B cell (primary cell): ENCODE measurements at regions not wholly inside any gene's neighbourhood (a gene's known extent, or its start where the extent isn't known, plus 50 kb on each side); places are given as distances from the start of the nearest gene placed in this dataset.

Source experiments
- EZH2 ChIP-seq: IDR thresholded peaks from 2 replicates; pipeline ENCODE4 v1.6.1; 2012; ENCODE audit warnings: borderline replicate concordance, low read depth, mild to moderate bottlenecking, moderate library complexity, low read length; ENCODE audit not compliant: insufficient read depth, poor library complexity, severe bottlenecking
- TF ChIP-seq, protein P1 (sequence below): fragments of 200-600 bp; IDR thresholded peaks from one replicate; pipeline ENCODE4 v1.8.0; 2022; ENCODE audit warnings: antibody characterized with exemption, mild to moderate bottlenecking

DNA sequence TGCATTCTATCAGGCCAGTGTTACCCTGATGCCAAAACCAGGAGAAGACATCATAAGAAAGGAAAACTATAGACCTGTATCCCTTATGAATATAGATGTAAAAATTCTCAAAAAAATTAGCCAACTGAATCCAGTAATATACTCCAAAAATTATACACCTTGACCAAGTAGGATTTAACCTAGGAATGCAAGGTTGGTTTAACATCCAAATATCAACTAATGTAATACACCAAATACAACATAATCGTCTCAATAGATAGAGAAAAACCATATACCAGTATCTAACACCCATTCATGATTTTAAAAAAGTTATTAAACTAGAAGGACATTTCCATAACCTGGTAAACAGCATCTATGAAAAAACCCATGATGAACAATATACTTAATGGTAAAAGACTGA, 56.5 kb upstream of the SELENOK start:
- TF ChIP-seq, protein P1, sequence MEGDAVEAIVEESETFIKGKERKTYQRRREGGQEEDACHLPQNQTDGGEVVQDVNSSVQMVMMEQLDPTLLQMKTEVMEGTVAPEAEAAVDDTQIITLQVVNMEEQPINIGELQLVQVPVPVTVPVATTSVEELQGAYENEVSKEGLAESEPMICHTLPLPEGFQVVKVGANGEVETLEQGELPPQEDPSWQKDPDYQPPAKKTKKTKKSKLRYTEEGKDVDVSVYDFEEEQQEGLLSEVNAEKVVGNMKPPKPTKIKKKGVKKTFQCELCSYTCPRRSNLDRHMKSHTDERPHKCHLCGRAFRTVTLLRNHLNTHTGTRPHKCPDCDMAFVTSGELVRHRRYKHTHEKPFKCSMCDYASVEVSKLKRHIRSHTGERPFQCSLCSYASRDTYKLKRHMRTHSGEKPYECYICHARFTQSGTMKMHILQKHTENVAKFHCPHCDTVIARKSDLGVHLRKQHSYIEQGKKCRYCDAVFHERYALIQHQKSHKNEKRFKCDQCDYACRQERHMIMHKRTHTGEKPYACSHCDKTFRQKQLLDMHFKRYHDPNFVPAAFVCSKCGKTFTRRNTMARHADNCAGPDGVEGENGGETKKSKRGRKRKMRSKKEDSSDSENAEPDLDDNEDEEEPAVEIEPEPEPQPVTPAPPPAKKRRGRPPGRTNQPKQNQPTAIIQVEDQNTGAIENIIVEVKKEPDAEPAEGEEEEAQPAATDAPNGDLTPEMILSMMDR = no peak
- no peak for TF ChIP-seq EZH2
